Thyroid gland (tissue), 4 donors: ENCODE measurements at regions not wholly inside any gene's neighbourhood (a gene's known extent, or its start where the extent isn't known, plus 50 kb on each side); places are given as distances from the start of the nearest gene placed in this dataset.

Experiments used
- POLR2A ChIP-seq, 2 donors: fragments of 450-650 bp; IDR thresholded peaks; one replicate each; pipeline ENCODE4 v1.6.1; 2017; ENCODE audit warnings: antibody characterized with exemption in 2 of 2, mild to moderate bottlenecking in 2 of 2, moderate library complexity in 1 of 2
- TF ChIP-seq, protein P1 (sequence below), 6 experiments: fragments of 200-600 bp in 3 of 6; fragments of 450-650 bp in 3 of 6; sonication (generic) in 3 of 6; IDR thresholded peaks; one replicate each; pipeline ENCODE4 v1.5.1; 2016 to 2019; ENCODE audit warnings: antibody characterized with exemption in 6 of 6, mild to moderate bottlenecking in 2 of 6, inconsistent platforms in 1 of 6, moderate library complexity in 1 of 6

DNA sequence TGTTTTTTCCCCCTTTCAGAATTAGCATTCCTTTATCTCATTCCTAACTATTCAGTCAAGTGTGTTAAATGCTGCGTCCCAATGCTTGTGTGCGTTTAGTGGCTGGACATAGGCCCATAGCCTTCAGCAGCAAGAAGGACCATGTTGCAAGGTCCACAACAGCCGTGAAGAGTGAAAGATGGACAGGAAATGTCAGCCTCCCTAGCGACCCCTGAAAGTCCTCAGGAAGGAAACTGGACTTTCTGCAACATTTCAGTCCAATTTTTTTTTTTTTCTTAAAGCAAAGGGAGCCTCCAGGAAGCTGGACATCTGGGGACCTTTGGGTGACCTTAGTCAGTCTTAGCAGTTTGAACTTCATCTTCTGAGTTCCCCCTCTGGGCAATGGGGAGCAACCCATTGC is 550.7 kb upstream of the MGMT start:
- TF ChIP-seq, protein P1, sequence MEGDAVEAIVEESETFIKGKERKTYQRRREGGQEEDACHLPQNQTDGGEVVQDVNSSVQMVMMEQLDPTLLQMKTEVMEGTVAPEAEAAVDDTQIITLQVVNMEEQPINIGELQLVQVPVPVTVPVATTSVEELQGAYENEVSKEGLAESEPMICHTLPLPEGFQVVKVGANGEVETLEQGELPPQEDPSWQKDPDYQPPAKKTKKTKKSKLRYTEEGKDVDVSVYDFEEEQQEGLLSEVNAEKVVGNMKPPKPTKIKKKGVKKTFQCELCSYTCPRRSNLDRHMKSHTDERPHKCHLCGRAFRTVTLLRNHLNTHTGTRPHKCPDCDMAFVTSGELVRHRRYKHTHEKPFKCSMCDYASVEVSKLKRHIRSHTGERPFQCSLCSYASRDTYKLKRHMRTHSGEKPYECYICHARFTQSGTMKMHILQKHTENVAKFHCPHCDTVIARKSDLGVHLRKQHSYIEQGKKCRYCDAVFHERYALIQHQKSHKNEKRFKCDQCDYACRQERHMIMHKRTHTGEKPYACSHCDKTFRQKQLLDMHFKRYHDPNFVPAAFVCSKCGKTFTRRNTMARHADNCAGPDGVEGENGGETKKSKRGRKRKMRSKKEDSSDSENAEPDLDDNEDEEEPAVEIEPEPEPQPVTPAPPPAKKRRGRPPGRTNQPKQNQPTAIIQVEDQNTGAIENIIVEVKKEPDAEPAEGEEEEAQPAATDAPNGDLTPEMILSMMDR (IDR thresholded peaks at IDR 0.05), result no peak
- no peak for TF ChIP-seq POLR2A (IDR thresholded peaks at IDR 0.05)
